Stimulated activated CD4-positive, alpha-beta T cell treated with anti-CD3 and anti-CD28 coated beads, Interleukin-1b, Interleukin-23, amount 100 ng/mL, for 4 hours (primary cell): ENCODE measurements at regions not wholly inside any gene's neighbourhood (a gene's known extent, or its start where the extent isn't known, plus 50 kb on each side); places are given as distances from the start of the nearest gene placed in this dataset.

ENCODE experiments used
- DNase-seq, 2 donors: peaks; one replicate each; pipeline ENCODE4 v3.0.0-alpha.2; 2020; ENCODE audit warnings: low read depth in 2 of 2

DNA sequence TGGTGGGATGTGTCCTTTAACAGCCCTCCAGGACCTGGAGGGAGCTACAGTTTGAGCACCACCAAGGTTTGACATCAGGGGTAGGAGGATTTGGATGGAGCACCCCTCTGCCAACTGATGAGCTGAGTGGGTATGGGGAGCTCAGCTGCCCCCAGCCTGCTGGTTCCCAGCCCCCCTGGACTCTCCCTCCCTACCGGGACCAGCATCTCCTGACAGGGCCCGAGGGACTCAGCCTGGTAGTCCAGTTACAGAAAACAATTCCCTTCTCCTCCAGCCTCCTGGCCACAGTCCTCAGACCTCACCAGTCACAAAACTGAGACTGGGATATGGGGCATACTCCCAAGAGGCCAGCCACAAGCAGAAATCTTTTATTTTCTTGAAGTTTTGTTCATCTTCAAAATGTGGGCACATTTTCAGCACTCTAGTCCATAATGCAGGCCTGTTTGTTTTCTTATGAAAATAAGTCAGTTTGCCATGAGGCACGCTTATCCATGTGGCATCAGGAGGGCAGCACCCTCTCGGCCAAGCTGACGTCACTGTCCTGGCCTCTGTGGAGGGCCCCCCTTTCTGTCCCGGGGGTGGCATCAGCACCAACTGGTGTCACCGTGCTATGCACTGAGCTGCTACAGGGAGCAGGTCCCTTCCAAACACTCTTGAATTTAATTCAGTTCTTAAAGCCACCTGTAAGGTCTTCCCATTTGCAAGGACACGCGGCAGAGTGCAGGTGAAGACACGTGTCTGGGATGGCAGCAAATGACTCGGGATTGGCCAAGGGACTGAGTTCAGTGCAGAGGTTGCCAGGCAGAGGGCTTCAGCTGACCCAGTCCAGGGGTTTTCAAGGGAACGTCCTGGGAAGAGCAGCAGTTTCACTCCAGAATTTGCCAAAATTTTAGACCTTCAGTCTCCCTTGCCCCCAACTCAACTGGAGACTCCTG, 187.6 kb downstream of the GADD45G start:
- DNase-seq = no peak

DNA sequence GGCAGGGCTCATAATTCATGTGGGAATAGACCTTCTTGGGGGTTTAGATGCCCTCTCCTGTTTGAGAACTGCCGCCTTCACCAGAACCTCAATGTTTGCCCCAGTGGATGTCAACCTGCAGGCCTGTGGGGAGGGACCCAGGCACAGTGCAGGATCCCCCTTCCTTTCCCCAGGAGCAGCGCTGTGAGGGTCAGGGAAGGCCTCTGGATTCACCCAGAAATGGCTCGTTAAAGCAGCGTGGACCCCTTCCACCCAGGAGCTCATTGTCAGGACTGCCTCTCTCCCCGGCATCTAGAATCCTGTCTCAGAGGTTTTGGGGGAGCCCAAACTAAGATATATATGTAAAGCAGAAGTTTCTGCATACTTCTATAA, 188.3 kb downstream of the GADD45G start:
- DNase-seq = no peak

- DNase-seq = no peak
Measured at GRCh38 chr9:89793551-89793950, 188.7 kb downstream of the GADD45G start.

DNA sequence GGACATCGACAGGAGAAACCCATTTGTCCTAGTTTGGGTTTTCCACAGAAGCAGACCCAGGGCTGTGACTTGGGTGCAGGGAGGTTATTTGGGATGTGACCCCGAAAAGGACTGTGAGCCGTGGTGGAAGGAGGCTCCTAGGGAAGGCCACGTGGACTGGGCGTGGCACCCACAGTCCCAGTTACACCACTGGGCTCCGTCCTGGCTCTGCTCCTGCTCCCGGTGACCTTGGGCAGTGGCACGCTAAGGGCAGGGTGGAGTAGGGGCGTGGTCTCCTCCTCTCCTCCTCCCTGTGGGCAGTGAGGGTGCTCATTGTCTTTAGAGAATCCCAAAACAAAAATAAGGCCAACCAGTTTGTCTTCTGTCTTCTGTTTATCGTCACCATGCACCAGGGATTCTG, 190.1 kb downstream of the GADD45G start:
- no peak for DNase-seq

DNA sequence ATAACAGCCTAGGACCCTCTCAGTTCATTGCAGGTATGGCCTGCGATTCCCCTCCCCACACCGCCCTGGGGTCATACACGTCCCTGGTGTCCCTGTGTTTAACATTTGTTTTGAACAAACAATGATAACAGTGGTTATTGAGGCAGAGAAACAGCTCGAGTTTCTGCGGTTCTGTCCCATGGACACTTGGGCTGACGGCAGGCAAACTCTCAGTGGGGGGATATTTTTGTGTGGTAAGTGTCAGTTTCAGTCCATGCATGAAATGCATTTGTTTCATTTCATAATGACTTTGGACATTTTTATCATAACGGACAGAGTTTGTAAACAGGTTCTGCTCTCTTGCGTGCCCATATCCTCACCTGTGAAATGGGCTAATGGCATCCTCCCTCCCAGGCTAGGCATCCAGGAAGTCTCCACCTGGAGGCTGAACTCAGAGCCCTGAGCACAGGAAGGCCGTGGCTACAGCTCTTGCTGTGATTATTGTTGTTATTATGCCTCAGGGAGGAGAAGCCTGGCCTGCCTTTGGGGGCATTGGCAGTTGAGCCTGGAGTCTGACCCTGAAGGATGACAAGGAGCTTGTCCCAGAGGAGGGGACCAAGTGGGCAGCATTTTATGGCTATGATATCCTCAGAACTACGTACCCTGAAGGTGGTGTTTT, 190.9 kb downstream of the GADD45G start:
- no peak for DNase-seq

- no peak for DNase-seq
Measured at GRCh38 chr9:89796606-89797005, 191.8 kb downstream of the GADD45G start.

DNA sequence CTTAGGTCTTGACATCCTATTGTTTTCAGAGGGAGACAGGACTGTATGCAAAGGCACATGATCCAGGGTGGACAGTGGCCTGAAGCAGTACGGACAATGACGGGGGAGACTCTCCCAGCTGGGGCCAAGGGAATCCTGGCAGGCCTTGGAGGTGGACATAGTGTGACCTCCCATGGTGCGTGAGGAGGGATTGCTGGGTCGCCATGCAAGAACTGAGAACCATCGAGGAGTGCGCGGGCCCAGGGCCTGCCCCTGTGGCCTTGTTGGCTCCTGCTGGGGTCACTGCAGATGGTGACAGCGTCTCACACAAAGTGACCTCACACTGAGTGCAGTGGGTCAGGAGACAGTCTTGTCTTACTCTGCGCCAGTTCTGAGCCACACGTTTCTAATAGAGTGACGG, 192.4 kb downstream of the GADD45G start:
- DNase-seq = no peak

- DNase-seq = no peak
Measured at GRCh38 chr9:89797937-89798455, 193.2 kb downstream of the GADD45G start.

- no peak for DNase-seq
Measured at GRCh38 chr9:89798547-89799120, 193.8 kb downstream of the GADD45G start.

GRCh38 chr9:89799221-89799620, 194.4 kb downstream of the GADD45G start:
- DNase-seq = no peak

GRCh38 chr9:89799766-89800165, 195.0 kb downstream of the GADD45G start:
- DNase-seq = no peak

GRCh38 chr9:89801341-89801740, 196.5 kb downstream of the GADD45G start:
- no peak for DNase-seq

- no peak for DNase-seq
Measured at GRCh38 chr9:89801742-89802670, 197.2 kb downstream of the GADD45G start.

- no peak for DNase-seq
Measured at GRCh38 chr9:89802781-89803355, 198.1 kb downstream of the GADD45G start.

DNA sequence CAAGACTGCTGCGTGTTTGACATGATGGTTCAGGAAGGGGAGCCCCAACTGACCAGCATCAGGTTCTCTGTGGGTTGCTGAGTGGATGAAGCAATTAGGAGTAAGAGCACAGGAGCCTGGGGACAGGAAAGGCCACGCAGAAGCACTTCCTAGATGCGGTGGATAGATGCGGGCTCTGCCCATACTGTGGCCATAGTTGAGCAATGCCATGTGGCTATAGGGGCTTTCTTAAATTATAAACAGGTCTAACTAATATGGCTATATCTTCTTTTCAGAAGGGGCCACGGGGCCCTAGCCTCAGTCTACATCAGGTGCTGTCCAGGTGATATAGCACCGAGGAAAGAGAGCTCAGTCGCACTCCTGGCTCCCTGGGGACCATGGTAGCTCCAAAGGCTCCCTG, 198.6 kb downstream of the GADD45G start:
- no peak for DNase-seq

GRCh38 chr9:89804766-89805531, 200.1 kb downstream of the GADD45G start:
- no peak for DNase-seq

DNA sequence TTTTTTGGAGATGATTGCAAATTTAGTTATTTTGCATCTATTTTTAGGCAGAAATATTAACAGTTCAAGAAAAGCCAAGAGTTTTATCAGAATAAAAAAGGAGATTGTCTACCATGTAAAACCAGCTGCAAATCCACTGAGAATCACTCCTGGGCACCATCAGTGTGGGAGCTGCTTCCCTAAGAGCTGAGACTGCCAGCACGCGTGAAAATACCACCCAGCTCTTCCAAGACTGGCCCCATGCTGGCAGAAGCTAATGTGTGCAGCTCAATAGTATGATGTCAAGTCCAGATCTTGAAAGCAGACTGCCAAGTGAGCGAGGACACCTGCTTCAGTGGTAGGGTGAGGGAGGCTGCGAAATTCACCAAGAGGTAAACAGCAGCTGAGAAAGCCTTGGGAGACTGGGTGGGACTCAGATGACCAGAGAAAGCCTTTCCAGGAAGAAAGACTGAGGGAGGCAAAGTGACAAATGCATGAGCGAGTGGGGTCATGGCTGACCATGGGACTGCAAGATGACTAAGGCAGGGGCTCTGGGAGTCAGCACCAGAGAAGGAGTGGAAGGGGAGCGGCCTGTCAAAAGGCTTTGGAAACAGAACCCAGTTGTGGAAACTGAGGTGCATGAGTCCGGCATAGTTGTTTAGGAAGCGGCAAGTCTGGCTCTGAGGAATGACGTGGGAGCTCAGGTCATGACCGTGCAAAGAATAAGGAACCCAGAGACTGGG, 200.9 kb downstream of the GADD45G start:
- DNase-seq = no peak

DNA sequence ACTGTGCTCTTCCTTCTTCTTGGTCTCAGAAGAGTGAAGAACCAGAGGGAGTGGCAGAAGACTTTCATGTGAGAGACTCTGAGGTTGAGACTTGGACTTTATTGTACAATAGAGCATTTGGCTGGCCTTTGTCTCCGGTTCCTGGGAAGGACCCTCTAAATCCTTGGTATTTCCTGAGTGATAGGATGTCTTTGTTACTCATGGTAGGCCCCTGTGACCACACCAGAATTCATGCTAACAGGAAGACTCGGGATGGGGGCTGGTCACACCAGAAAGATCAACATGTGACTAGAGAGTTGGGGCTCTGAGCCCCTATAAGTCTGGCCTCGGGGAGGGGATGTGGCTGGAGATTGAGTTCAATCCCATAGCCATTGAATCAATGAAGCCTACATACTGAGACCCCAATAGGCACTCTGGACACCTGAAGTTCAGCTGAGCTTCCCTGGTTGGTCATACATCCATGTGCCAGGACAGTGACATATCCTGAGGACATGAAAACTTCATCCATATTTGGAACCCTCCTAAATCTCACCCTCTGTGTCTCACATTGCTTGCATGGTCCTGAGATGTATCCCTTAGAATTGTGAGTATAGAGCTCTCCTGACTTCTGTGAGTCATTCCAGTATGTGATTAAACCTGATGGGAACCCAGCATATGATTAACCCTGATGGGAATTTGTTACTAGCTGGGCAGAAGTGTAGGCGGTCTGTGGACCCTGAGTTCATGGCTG, 201.7 kb downstream of the GADD45G start:
- DNase-seq = no peak

DNA sequence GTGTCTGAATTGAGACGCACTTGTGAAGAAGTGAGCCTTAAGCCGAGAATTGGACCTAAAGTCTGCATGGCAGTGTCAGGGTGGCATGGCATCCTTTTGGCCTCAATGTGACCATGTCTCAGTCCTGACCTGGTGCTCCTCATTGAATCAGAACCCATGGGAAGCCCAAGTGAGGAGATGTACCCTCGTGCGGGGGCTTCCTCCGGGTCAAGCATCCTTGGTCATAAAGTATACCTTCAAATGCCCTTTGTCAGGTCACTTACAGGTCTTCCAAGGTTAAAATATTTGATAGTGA, 202.2 kb downstream of the GADD45G start:
- no peak for DNase-seq
